ENCODE measurements at regions not wholly inside any gene's neighbourhood (a gene's known extent, or its start where the extent isn't known, plus 50 kb on each side); places are given as distances from the start of the nearest gene placed in this dataset.

GRCh38 chr21:31443736-31444521 is 99.9 kb upstream of the TIAM1 start:
- CTCF ChIA-PET (ENCODE audit: partially characterized antibody), result interaction anchor here (0.8 to 1.2 kb wide), 3 partner anchors 10 to 65 kb away, joined by 3 read pairs; no protein-coding TSS in a partner anchor
- H3K4me3 ChIP-seq (ENCODE audit: low read length in 2 of 2), result no peak overlapping the region
- H3K27ac Mint-ChIP-seq, result peak overlapping the region in 1 of 7 donors; percentile 63
- no peaks in the 10 kb centered on the region for H3K36me3 ChIP-seq (ENCODE audit: insufficient read depth, low read length)
- no peaks in the 10 kb centered on the region for H3K27me3 ChIP-seq (ENCODE audit: insufficient read depth, low read length)
- H3K27me3 Mint-ChIP-seq, result no peaks in the 10 kb centered on the region
- H3K27ac ChIP-seq (ENCODE audit: low read depth, low read length), result no peak overlapping the region
- intact Hi-C loops (cut with micrococcal nuclease), result no loop called here
- DNase-seq, result no peak
- H3K36me3 Mint-ChIP-seq, result no peaks in the 10 kb centered on the region
- no peaks in the 10 kb centered on the region for H3K9me3 ChIP-seq (ENCODE audit: control insufficient read depth in 1 of 2, low read length in 2 of 2)
- POLR2A ChIA-PET (ENCODE audit: partially characterized antibody), result no interaction called here
- H3K4me1 ChIP-seq (ENCODE audit: insufficient read depth, low read length), result peaks cover 24% of the 10 kb centered on the region
- H3K9me3 Mint-ChIP-seq, result peaks cover 0 to 29% (median 16%) of the 10 kb centered on the region in 8 donors
- H3K4me3 Mint-ChIP-seq, result peak overlapping the region in 2 of 8 donors; percentile 26 to 31
- peaks cover 20 to 45% (median 27%) of the 10 kb centered on the region in 4 donors for H3K4me1 Mint-ChIP-seq

- Histone ChIP-seq H3K4me3 (ENCODE audit: low read length in 2 of 2) (no peak overlapping the region), H3K27me3 (ENCODE audit: insufficient read depth, low read length) (no peaks in the 10 kb centered on the region), H3K9me3 (ENCODE audit: control insufficient read depth in 1 of 2, low read length in 2 of 2) (no peaks in the 10 kb centered on the region), H3K27ac (ENCODE audit: low read depth, low read length) (no peak overlapping the region), H3K36me3 (ENCODE audit: insufficient read depth, low read length) (no peaks in the 10 kb centered on the region), H3K4me1 (ENCODE audit: insufficient read depth, low read length) (peaks cover 20% of the 10 kb centered on the region)
- Mint-ChIP-seq H3K27ac (no peak overlapping the region), H3K36me3 (no peaks in the 10 kb centered on the region), H3K4me1 (peaks cover 16 to 36% (median 20%) of the 10 kb centered on the region in 4 donors), H3K4me3 (no peak overlapping the region), H3K9me3 (peaks cover 0 to 32% (median 16%) of the 10 kb centered on the region in 8 donors), H3K27me3 (no peaks in the 10 kb centered on the region)
- intact Hi-C loops (cut with micrococcal nuclease), result no loop called here
- no peak for DNase-seq
- ChIA-PET CTCF (ENCODE audit: partially characterized antibody) (no interaction called here), POLR2A (ENCODE audit: partially characterized antibody) (no interaction called here)
Measured at GRCh38 chr21:31442339-31442738, 98.3 kb upstream of the TIAM1 start.

GRCh38 chr21:31429506-31429905 is 85.4 kb upstream of the TIAM1 start:
- CTCF ChIA-PET (ENCODE audit: partially characterized antibody), result no interaction called here
- no peak overlapping the region for H3K4me3 ChIP-seq (ENCODE audit: low read length in 2 of 2)
- no peaks in the 10 kb centered on the region for H3K9me3 ChIP-seq (ENCODE audit: control insufficient read depth in 1 of 2, low read length in 2 of 2)
- H3K9me3 Mint-ChIP-seq, result peaks cover 0 to 3% (median 0%) of the 10 kb centered on the region in 8 donors
- DNase-seq, result no peak
- H3K27me3 ChIP-seq (ENCODE audit: insufficient read depth, low read length), result no peaks in the 10 kb centered on the region
- no peak overlapping the region for H3K27ac ChIP-seq (ENCODE audit: low read depth, low read length)
- H3K36me3 Mint-ChIP-seq, result no peaks in the 10 kb centered on the region
- peak overlapping the region in 1 of 7 donors; percentile 18 for H3K27ac Mint-ChIP-seq
- H3K4me1 Mint-ChIP-seq, result peaks cover 0 to 9% (median 3%) of the 10 kb centered on the region in 4 donors
- no peaks in the 10 kb centered on the region for H3K27me3 Mint-ChIP-seq
- no peaks in the 10 kb centered on the region for H3K36me3 ChIP-seq (ENCODE audit: insufficient read depth, low read length)
- H3K4me3 Mint-ChIP-seq, result no peak overlapping the region
- intact Hi-C loops (cut with micrococcal nuclease), result no loop called here
- H3K4me1 ChIP-seq (ENCODE audit: insufficient read depth, low read length), result no peaks in the 10 kb centered on the region
- POLR2A ChIA-PET (ENCODE audit: partially characterized antibody), result no interaction called here

- Mint-ChIP-seq H3K4me1 (peaks cover 0 to 11% (median 4%) of the 10 kb centered on the region in 4 donors), H3K27ac (no peak overlapping the region), H3K9me3 (no peaks in the 10 kb centered on the region), H3K36me3 (no peaks in the 10 kb centered on the region), H3K27me3 (no peaks in the 10 kb centered on the region), H3K4me3 (no peak overlapping the region)
- H3K27me3 ChIP-seq (ENCODE audit: insufficient read depth, low read length), result no peaks in the 10 kb centered on the region
- no peak overlapping the region for H3K4me3 ChIP-seq (ENCODE audit: low read length in 2 of 2)
- intact Hi-C loops (cut with micrococcal nuclease), result no loop called here
- H3K9me3 ChIP-seq (ENCODE audit: control insufficient read depth in 1 of 2, low read length in 2 of 2), result no peaks in the 10 kb centered on the region
- POLR2A ChIA-PET (ENCODE audit: partially characterized antibody), result no interaction called here
- H3K36me3 ChIP-seq (ENCODE audit: insufficient read depth, low read length), result no peaks in the 10 kb centered on the region
- CTCF ChIA-PET (ENCODE audit: partially characterized antibody), result no interaction called here
- no peak overlapping the region for H3K27ac ChIP-seq (ENCODE audit: low read depth, low read length)
- no peak for DNase-seq
- H3K4me1 ChIP-seq (ENCODE audit: insufficient read depth, low read length), result no peaks in the 10 kb centered on the region
Measured at GRCh38 chr21:31426235-31426797, 82.3 kb upstream of the TIAM1 start.

GRCh38 chr21:31425138-31425537 is 81.1 kb upstream of the TIAM1 start:
- Mint-ChIP-seq H3K27ac (no peak overlapping the region), H3K36me3 (no peaks in the 10 kb centered on the region), H3K4me1 (peaks cover 0 to 11% (median 4%) of the 10 kb centered on the region in 4 donors), H3K4me3 (no peak overlapping the region), H3K9me3 (no peaks in the 10 kb centered on the region), H3K27me3 (no peaks in the 10 kb centered on the region)
- intact Hi-C loops (cut with micrococcal nuclease), result no loop called here
- no peaks in the 10 kb centered on the region for H3K4me1 ChIP-seq (ENCODE audit: insufficient read depth, low read length)
- no peaks in the 10 kb centered on the region for H3K36me3 ChIP-seq (ENCODE audit: insufficient read depth, low read length)
- POLR2A ChIA-PET (ENCODE audit: partially characterized antibody), result no interaction called here
- DNase-seq, result no peak
- H3K4me3 ChIP-seq (ENCODE audit: low read length in 2 of 2), result no peak overlapping the region
- H3K9me3 ChIP-seq (ENCODE audit: control insufficient read depth in 1 of 2, low read length in 2 of 2), result no peaks in the 10 kb centered on the region
- no peaks in the 10 kb centered on the region for H3K27me3 ChIP-seq (ENCODE audit: insufficient read depth, low read length)
- CTCF ChIA-PET (ENCODE audit: partially characterized antibody), result no interaction called here
- H3K27ac ChIP-seq (ENCODE audit: low read depth, low read length), result no peak overlapping the region

- POLR2A ChIA-PET (ENCODE audit: partially characterized antibody), result no interaction called here
- H3K36me3 ChIP-seq (ENCODE audit: insufficient read depth, low read length), result no peaks in the 10 kb centered on the region
- no peaks in the 10 kb centered on the region for H3K4me1 ChIP-seq (ENCODE audit: insufficient read depth, low read length)
- no peak overlapping the region for H3K4me3 ChIP-seq (ENCODE audit: low read length in 2 of 2)
- peaks cover 0 to 11% (median 4%) of the 10 kb centered on the region in 4 donors for H3K4me1 Mint-ChIP-seq
- no peaks in the 10 kb centered on the region for H3K9me3 ChIP-seq (ENCODE audit: control insufficient read depth in 1 of 2, low read length in 2 of 2)
- DNase-seq, result no peak
- intact Hi-C loops (cut with micrococcal nuclease), result no loop called here
- H3K4me3 Mint-ChIP-seq, result no peak overlapping the region
- H3K27me3 Mint-ChIP-seq, result no peaks in the 10 kb centered on the region
- H3K27me3 ChIP-seq (ENCODE audit: insufficient read depth, low read length), result no peaks in the 10 kb centered on the region
- H3K27ac Mint-ChIP-seq, result peak overlapping the region in 1 of 7 donors; percentile 40
- H3K36me3 Mint-ChIP-seq, result no peaks in the 10 kb centered on the region
- H3K27ac ChIP-seq (ENCODE audit: low read depth, low read length), result no peak overlapping the region
- no peaks in the 10 kb centered on the region for H3K9me3 Mint-ChIP-seq
- CTCF ChIA-PET (ENCODE audit: partially characterized antibody), result interaction anchor here (1.3 kb wide), 1 partner anchor 226 kb away, joined by 3 read pairs; no protein-coding TSS in a partner anchor
Measured at GRCh38 chr21:31424058-31424457, 80.0 kb upstream of the TIAM1 start.

- POLR2A ChIA-PET (ENCODE audit: partially characterized antibody), result no interaction called here
- Histone ChIP-seq H3K27me3 (ENCODE audit: insufficient read depth, low read length) (no peaks in the 10 kb centered on the region), H3K36me3 (ENCODE audit: insufficient read depth, low read length) (no peaks in the 10 kb centered on the region), H3K4me3 (ENCODE audit: low read length in 2 of 2) (no peak overlapping the region), H3K9me3 (ENCODE audit: control insufficient read depth in 1 of 2, low read length in 2 of 2) (no peaks in the 10 kb centered on the region), H3K27ac (ENCODE audit: low read depth, low read length) (no peak overlapping the region), H3K4me1 (ENCODE audit: insufficient read depth, low read length) (no peaks in the 10 kb centered on the region)
- Mint-ChIP-seq H3K27me3 (no peaks in the 10 kb centered on the region), H3K4me1 (peaks cover 0 to 5% (median 2%) of the 10 kb centered on the region in 4 donors), H3K4me3 (no peak overlapping the region), H3K27ac (no peak overlapping the region), H3K36me3 (no peaks in the 10 kb centered on the region), H3K9me3 (peaks cover 0 to 6% (median 2%) of the 10 kb centered on the region in 8 donors)
- intact Hi-C loops (cut with micrococcal nuclease), result no loop called here
- CTCF ChIA-PET (ENCODE audit: partially characterized antibody), result no interaction called here
- DNase-seq, result no peak
Measured at GRCh38 chr21:31420988-31421387, 76.9 kb upstream of the TIAM1 start.

Measured in CD4-positive, alpha-beta memory T cell (primary cell).